Astrocyte (in vitro differentiated cells and primary cell): ENCODE measurements at regions not wholly inside any gene's neighbourhood (a gene's known extent, or its start where the extent isn't known, plus 50 kb on each side); places are given as distances from the start of the nearest gene placed in this dataset.

Experiments used
- EZH2 ChIP-seq: IDR thresholded peaks from 2 replicates; pipeline ENCODE4 v1.6.1; 2012; ENCODE audit warnings: mild to moderate bottlenecking, low read length, inconsistent platforms; ENCODE audit not compliant: insufficient read depth
- TF ChIP-seq, protein P1 (sequence below): IDR thresholded peaks from 2 replicates; pipeline ENCODE4 v1.5.1; 2011; ENCODE audit warnings: low read depth, mild to moderate bottlenecking, inconsistent platforms, low read length, moderate library complexity; ENCODE audit not compliant: insufficient read depth

DNA sequence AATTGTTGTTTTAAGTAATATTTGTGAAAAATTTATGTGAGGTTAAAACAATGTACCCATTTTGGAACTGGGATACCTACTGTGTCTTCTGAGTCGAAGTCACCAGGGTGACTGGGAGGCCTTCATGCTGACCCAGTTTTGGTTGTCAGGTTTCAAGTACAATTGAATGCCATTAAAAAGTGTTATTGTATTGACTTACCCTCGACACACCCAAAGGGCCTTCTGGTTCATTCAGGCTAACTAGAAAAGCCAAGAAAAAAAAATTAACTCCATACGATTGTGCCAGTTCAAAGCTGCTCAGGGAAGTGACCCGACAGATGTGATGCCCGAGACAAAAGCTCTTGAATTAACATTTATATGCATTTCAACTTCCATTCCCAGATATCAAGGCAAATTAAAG lies 190.0 kb downstream of the ST6GAL2 start:
- TF ChIP-seq, protein P1, sequence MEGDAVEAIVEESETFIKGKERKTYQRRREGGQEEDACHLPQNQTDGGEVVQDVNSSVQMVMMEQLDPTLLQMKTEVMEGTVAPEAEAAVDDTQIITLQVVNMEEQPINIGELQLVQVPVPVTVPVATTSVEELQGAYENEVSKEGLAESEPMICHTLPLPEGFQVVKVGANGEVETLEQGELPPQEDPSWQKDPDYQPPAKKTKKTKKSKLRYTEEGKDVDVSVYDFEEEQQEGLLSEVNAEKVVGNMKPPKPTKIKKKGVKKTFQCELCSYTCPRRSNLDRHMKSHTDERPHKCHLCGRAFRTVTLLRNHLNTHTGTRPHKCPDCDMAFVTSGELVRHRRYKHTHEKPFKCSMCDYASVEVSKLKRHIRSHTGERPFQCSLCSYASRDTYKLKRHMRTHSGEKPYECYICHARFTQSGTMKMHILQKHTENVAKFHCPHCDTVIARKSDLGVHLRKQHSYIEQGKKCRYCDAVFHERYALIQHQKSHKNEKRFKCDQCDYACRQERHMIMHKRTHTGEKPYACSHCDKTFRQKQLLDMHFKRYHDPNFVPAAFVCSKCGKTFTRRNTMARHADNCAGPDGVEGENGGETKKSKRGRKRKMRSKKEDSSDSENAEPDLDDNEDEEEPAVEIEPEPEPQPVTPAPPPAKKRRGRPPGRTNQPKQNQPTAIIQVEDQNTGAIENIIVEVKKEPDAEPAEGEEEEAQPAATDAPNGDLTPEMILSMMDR, result no peak
- TF ChIP-seq EZH2, result no peak
